DMS 273 (cell line): ENCODE measurements at regions not wholly inside any gene's neighbourhood (a gene's known extent, or its start where the extent isn't known, plus 50 kb on each side); places are given as distances from the start of the nearest gene placed in this dataset.

Experiments
- DNase-seq: peaks from one replicate; lab custom pipeline; 2025; ENCODE audit not compliant: unreplicated experiment; lab: John Stamatoyannopoulos, UW

DNA sequence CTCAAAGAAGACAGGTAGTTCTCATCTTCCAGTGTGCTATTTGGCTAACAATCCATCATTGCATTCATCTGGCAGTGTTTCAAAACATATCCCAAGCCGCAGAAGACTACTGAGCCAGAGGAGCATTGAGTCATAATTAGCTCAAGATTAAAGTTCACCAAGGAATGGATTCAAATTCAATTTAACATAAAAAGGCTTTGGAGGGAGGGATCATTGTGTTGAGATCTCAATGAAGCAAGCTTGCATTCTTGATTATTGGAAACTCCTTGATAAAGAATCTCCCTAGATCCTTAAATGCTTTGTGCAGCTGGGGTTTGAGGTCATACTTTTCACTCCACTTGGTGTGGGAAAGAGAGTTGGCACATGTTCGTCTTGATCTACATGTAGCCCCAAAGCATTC lies 142.8 kb upstream of the SEMA3A start:
- peak; percentile 45 for DNase-seq

DNA sequence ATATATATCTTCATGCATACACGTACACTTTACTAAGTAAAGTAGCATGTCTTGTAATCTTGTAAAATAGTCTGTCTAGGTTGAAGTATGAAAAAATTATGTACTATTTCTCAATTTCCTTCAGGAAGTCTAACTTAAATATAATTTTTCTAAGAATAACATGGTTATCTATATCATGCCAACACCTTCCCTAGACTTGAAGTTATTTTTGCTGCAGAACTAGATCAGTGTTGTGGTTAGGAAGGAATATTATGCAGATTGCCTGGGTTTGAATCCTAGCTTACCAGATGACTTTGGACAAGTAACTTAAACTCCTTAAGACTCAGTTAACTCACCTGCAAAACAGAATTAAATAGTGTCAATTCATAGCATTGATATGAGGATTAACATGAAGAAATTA lies 142.2 kb upstream of the SEMA3A start:
- no peak for DNase-seq

DNA sequence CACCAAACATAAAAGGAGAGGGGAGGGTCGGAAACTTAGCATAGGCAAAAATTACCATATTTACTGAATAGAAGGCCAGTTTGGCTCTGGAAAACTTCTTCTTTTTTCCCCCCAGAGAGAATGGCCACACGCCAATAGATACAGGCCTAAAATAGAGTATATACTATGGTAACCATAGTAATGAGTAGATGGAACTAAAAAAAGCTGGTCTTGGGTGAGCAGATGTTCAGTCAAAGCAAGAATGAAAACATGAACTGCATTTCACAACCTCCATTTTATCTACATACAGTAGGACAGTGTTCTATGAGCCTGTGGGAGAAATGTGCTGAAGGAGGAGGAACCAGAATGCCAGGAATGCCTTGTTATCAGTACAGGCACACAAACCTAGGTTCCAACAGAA lies 141.7 kb upstream of the SEMA3A start:
- peak; percentile 57 for DNase-seq

DNA sequence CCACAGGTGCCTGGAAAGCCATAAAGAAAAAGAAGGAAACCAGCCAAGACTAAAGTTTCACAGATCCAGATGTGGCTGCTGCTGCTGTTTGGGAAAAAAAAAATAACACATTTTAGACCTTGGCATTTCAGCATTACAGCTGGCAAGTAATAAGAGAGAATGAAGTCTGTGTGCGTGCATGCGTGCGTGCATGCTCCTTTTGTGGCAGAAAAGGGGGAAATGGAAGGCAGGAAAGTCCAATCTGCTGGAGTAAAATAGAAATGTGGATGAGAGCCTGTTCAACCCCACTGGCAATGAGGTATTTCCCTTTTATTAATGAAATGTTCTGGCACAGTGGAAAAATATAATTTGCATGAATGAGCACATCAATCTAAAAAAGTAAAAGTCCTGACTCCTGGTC lies 137.0 kb upstream of the SEMA3A start:
- DNase-seq: no peak

DNA sequence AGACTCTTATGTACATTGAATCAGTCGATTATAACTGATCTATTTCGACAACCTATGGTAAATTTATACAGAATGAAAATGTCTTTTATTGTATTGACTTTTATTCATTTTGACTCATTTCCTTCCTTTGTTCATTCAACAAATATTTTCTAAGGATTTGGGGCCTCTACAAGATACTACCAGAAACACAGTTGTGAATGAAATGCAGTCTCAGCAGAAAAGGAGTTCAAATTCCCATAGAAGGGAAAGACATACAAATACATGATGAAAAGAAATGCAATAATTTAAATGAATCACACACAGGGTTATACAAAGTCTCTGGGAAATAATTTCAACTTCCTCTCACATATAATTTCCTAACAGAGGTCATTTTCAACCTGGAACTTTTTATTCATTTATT lies 134.0 kb upstream of the SEMA3A start:
- DNase-seq: no peak

DNA sequence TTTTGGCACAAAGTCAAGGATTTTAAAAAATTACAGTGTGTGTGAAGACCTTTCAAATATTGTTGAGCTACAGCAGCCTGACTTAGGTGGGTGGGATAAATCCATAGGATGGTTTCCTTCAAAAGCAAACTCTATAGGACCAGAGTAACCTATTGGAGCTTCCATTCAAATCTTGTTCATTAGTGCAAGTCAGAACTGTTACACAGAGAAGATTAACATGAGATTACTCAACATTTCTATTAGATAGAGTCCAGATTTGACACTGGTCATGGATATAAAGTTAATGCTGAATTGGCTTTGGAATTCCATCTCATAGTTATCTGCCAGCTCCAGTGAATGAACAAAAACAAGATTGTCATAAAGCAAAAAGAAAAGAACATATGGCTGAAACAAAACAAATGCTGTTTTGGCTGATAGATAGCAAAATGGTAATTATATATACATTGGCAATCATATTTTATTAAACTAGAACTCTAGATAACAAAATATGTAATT lies 129.6 kb upstream of the SEMA3A start:
- no peak for DNase-seq

DNA sequence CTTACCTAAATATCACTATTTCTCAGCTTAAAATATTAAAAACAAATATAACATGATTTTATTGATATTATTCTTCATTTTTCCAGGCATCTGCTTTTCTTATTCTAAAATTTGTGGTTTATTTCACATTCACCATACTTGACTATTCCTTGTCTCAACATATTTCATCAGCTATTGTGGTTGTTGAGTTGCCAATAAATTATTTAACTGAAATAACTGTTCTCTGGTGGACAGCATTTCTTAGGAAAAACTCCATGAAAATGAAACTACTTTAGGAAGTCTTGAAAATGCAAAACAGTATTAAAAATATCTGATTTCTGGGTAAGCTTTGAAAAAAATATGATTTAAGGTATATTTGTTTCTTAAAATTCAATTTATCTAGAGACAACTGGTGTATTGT lies 122.9 kb upstream of the SEMA3A start:
- DNase-seq: no peak

DNA sequence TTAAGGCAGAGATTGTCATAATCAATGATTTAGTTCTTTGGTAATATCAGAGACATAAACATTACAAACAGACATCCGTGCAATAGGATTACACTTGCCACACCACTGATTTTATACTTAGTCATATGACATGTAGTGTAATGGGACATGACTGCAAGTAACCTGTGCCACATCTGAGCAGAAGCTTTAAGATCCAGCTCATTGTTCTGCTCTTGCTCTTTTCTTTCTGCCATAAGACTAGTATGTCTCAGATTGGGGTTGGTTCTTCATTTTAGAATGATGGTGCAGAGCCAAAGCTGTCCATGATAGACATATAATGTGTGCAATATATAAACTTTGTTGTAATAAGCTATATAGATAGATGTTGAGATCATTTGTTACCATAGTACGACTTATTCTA lies 119.7 kb upstream of the SEMA3A start:
- DNase-seq: no peak

DNA sequence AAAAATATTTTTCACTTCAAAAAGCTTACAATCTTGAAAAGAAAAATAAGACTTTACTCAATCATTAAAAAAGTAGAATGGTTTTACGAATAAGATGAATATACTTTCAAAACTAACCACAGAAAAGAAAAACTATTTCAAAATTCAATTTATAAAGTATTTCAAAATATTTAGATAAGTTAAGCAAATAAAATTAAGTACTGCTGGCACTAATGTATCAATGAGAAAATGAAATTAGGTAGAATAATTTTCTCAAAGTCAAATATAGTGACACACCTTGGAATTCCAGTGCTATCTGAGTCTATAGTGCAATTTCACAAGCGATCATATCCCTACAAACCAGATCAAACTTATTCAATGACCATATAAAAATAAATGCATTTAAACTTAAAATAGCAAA lies 109.8 kb upstream of the SEMA3A start:
- no peak for DNase-seq

DNA sequence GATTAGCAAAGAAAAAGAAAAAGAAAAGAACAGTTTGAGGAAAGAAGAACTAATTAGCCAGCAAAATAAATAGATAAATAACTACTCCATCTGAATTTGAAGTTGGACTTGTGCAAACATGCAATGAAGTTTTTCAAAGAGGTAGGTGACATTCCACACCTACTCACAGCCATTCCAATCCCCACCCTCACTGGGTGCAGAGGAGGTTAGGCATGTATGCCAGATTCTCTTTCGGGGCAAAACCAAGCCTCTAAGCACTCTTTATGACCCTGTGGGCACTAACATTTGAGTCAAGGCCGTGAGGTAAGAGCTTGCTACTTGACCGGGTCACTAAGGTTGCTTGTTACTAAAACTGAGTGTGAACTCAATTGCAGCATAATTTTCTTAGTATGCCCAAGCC lies 108.4 kb upstream of the SEMA3A start:
- DNase-seq: no peak

DNA sequence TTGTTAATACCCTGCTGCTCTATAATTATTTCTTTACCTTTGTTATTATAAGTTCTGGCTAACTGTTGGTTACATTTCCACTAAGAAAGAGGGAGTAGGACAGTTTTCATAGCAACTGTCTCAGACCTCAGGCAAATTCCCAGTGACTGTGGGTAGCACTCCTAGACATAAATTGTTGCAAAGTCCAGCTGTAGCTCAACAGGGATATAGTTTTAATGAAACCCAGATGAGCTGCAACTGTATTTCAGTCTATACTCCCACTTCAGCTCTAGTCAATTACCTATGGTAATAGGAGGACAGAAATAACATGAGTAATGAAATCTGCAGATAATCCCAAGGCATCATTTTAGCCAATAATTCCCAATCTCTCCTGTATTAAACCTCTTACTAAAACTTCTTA lies 103.0 kb upstream of the SEMA3A start:
- DNase-seq: no peak

DNA sequence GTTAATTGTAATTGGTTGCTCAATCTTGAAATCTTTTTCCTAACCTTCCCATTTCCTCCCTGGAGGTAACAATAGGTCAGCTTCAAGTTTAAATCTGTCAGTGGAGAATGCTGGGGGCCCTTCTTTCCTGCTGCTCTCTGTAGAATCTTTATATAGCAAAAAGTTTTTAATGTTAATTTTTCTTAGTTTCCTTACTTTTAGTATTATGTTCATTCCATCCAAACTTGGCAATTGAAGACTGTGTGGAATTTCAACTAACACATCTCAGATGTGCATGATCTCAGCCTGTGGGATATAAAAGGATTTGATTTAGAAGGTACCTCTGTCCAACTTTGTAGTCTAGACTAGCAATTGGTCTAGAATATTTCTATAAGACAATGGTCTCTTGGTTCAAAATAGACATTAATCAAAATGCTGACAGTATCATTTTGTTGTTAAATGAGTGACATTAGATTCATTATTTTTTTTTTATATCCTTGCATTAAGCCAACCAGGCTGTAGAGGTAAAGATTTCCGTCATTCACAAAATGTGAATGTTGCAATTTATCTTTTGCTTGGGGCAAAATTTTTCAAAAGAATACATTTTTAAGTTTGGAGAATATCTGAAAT lies 100.4 kb upstream of the SEMA3A start:
- DNase-seq: no peak

DNA sequence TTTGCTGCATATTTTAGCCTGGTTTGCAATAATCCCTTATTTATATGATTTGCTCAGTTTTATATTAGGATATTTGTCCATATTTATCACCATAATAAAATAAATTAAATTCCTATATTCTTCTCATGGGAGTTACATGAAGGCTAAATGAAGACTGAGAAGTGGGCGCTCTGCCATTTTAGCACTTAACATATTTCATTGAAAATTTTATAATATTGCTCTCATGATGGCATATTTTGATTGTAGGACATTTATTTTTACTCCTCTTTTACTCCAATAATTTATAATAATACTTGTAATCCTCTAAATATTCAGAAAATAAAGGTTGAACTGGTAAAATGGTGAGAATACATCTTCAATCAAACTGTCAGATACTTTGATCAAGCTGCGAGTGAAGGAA lies 99.8 kb upstream of the SEMA3A start:
- DNase-seq: no peak

DNA sequence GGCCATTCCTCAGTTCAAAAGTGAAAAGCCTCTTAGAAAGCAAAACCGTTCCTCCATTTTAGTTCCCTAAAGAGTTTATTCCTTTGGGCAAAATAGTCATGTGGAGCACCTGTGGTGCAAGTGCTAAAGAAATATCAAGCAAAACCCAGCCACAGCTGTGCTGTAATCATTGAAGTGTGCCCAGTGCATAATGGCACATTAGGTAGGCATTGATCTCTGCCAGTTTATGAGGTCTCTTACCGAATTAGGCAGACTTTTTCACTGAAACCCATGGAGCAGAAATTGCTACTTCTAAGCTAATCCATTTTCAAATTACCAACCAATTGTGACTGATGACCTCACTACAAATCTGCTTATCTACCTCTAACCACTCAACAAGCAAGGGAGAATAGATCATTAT lies 97.2 kb upstream of the SEMA3A start:
- peak; percentile 42 for DNase-seq

DNA sequence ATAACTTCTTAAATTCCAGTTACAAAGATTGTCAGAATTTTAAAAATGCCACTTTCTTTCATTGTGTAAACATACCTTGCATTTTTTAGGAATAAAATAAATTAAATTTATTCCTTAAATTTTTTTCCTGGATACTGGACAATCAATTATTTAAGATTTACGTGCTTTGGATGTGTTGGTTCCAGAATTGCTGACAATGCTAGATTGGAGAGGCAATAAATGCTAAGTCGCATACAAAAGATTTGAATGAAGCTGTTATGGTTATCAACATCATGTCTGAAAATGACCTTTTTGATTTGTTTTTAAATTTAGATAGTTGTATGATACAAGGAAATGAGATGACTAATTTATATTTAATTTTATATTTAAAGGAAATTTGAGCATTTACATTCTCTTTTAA lies 89.2 kb upstream of the SEMA3A start:
- no peak for DNase-seq

DNA sequence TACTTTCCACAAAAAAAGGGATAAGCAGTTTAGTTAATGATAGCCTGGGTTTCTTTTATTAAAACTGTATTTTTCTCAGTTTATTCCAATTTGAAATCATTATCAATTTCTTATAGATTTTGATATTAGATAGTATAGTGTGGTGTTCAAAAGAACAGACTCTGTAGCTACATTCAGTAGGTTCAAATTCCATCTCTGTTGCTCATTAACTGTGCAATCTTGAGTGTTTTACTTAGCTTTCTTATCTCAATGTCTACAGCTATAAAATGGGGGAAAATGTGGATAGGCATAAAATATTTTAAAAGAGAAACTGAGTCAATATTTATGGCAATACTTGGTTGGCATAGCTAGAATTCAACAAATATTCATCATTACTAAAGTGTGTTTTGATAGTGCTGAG lies 86.9 kb upstream of the SEMA3A start:
- no peak for DNase-seq

DNA sequence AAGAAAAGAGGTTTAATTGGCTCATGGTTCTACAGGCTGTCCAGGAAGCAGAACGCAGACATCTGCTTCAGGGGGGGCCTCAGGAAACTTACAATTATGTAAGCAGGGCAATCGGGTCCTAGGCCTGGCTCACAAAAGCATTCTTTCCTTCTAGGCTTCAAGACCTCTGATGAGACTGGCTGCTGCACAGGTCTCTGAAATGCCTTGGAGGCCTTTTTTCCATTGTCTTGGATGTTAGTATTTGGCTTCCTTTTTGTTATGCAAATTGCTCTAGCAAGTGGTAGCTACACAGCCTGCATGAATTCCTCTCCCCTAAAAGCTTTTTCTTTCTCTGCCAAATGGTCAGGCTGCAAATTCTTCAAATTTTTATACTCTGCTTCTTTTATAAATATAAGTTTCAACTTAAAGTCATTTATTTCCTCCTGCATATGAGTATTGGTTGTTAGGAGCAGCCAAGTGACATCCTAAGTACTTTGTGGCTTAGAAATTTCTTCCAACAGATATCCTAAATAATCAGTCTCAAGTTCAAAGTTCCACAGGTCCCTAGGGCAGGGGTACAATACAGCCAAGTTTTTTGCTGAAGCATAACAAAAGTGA lies 83.1 kb upstream of the SEMA3A start:
- no peak for DNase-seq

DNA sequence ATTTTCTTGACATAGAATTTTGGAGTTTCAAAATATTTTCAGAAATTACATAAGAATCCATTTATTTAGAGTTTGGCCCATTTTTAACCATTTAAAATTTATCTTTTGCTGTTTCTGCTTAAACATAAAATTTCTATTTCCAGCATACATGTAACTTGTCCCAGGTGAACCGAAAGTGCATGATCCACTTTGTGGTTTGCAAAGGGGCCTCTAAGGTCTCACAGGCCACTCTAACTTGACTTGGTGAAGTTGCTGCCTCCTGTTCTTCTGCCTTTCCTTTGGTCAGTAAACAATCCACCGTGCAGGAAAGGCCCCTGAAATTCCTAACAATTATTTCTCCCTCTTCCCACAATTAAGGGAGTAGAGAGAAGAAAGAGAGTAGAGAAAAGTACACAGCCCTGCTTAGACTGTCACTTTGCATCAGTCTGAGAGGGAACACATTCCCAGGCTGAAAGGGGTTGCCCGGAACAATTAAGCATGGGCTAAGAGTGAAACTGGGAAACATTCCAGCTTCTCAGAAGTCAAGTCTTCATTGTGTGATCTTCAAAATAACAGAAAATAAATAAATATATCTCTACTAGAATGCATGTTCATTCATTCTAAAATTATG lies 79.5 kb upstream of the SEMA3A start:
- peak; percentile 54 for DNase-seq

DNA sequence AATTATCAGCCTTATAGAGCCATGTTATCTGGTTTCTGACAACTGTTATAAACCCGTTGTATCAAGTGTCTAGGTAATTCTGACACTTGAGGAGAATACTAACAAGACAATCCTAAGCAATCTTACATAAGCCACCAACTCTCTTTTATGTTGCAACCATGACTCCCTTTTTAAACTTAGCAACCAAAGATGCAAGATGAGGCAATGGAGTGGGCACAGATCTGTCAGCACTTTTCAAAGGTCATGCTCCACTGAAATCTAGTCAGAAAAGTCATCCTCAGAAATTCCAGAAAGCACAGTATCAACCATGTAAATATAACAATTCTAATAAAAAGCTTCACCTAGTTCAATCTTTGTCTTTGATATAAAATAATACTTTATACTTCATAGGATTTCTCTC lies 77.0 kb upstream of the SEMA3A start:
- no peak for DNase-seq

DNA sequence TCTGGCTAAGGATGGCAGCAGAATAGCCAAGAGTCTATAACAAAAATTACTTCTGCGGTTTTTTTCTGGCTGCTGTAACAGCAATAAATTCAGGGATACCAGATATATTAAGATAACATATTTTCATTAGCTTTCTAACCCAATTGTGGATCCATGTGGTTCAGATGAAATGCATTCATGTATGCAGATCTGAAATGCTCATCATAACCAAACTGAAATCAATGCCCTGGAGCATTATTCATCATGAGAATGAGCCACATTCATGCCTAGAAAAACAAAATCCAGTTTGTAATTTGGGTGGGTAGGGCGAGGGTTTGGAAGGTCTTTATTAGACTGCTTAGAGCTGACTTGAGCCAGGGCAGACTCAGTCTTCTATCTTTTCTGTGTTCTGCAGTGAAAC lies 69.8 kb upstream of the SEMA3A start:
- DNase-seq: no peak

DNA sequence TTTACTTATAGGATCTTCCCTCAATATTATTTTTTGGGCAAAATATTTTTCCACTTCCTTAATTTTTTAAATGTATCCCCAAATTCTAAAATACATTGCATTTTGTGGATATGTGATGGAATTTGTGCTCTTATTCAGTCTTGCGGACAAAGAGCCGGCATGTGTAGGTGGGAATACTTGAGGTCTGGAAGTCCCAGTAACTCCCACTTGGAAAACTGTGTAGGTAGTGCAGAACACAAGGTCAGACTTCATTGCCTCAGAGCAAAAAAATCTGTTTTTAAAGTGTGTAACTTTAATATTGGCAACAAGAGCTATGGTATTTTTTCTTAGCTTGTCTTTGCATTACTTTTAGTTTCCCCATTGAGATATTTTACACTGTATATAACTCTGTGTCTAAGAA lies 68.5 kb upstream of the SEMA3A start:
- DNase-seq: no peak

DNA sequence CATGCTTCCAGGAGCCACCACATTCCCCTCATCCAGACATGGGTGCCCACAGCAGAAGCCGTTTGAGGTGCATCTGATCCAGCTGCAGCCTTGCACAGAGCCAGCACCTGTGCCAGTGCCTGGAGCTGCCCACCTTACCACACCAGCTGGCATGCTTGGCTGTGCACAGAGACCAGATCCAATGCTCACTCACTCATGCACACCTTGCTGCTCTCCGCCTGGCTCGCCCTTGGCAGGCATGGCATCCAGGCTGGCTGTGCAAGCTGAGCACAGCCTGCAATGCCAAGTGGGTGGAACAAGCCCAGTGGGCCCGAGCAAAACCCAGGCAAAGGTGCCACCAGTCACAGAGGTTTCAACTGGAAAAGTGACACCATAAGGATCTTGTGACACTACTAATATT lies 66.9 kb upstream of the SEMA3A start:
- DNase-seq: no peak

DNA sequence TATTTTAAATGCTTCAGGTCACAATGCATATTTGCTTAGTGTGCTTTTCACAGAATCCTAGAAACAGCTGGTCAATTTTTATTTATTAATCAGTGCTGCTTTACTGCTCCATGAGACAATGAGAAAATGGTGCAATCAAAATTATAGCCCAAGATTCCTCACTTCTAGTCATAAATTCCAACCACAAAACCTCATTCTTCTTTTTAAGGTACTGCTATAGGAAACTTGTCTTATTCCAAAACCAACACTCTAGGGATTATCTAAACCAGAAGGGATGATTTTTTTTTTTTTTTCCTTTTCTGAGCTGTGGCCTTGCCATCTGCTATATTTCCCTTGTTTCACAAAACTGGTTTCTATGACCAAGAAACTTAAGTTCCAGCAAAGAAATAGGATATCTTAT lies 64.0 kb upstream of the SEMA3A start:
- DNase-seq: peak; percentile 59
